Neural progenitor cell (in vitro differentiated cells): ENCODE measurements at regions not wholly inside any gene's neighbourhood (a gene's known extent, or its start where the extent isn't known, plus 50 kb on each side); places are given as distances from the start of the nearest gene placed in this dataset.

Source experiments
- DNase-seq: peaks from one replicate; pipeline ENCODE4 v3.0.0-alpha.2; 2016; ENCODE audit warnings: low spot score
- H2AFZ ChIP-seq: fragments of 200-600 bp; sonication (generic); replicated peaks from 2 replicates; pipeline ENCODE4 v1.6.1; 2016; ENCODE audit warnings: antibody characterized with exemption
- H3F3A ChIP-seq: fragments of 200-600 bp; sonication (generic); 2 replicates; pipeline ENCODE4 v1.6.1; 2016; ENCODE audit warnings: antibody characterized with exemption, low read depth
- H3K27ac ChIP-seq: fragments of 200-600 bp; sonication (generic); 2 replicates; pipeline ENCODE4 v1.5.1; 2016; ENCODE audit warnings: mild to moderate bottlenecking
- H3K27me3 ChIP-seq: fragments of 200-600 bp; sonication (generic); 2 replicates; pipeline ENCODE4 v1.6.1; 2016; ENCODE audit warnings: mild to moderate bottlenecking, moderate library complexity
- H3K36me3 ChIP-seq: fragments of 200-600 bp; sonication (generic); 2 replicates; pipeline ENCODE4 v1.5.1; 2016
- H3K4me1 ChIP-seq: fragments of 200-600 bp; sonication (generic); 2 replicates; pipeline ENCODE4 v1.6.1; 2016; ENCODE audit warnings: mixed run types
- H3K4me2 ChIP-seq: fragments of 200-600 bp; sonication (generic); 2 replicates; pipeline ENCODE4 v1.6.1; 2016
- H3K4me3 ChIP-seq: fragments of 200-600 bp; sonication (generic); 2 replicates; pipeline ENCODE4 v1.5.1; 2016
- H3K79me2 ChIP-seq: fragments of 200-600 bp; sonication (generic); 2 replicates; pipeline ENCODE4 v1.6.1; 2016; ENCODE audit warnings: low read depth
- H3K9ac ChIP-seq: fragments of 200-600 bp; sonication (generic); 2 replicates; pipeline ENCODE4 v1.6.1; 2016
- H3K9me3 ChIP-seq: fragments of 200-600 bp; sonication (generic); 2 replicates; pipeline ENCODE4 v1.5.1; 2016; ENCODE audit warnings: low read depth
- H4K20me1 ChIP-seq: fragments of 200-600 bp; sonication (generic); 2 replicates; pipeline ENCODE4 v1.6.1; 2016; ENCODE audit warnings: low read depth
- H3K27ac Mint-ChIP-seq: 3 replicates; pipeline ENCODE4 v1.8.0; 2021; ENCODE audit warnings: mixed read lengths
- H3K27me3 Mint-ChIP-seq: 2 replicates; pipeline ENCODE4 v1.8.0; 2022; ENCODE audit warnings: low read depth, mild to moderate bottlenecking, inconsistent platforms, moderate library complexity, mixed read lengths; ENCODE audit not compliant: insufficient read depth
- H3K36me3 Mint-ChIP-seq: 3 replicates; pipeline ENCODE4 v1.8.0; 2021; ENCODE audit warnings: mixed read lengths
- H3K4me1 Mint-ChIP-seq: 3 replicates; pipeline ENCODE4 v1.8.0; 2021; ENCODE audit warnings: mixed read lengths
- H3K4me3 Mint-ChIP-seq: 3 replicates; pipeline ENCODE4 v1.8.0; 2021; ENCODE audit warnings: mild to moderate bottlenecking, moderate library complexity, mixed read lengths
- H3K9me3 Mint-ChIP-seq: 3 replicates; pipeline ENCODE4 v1.8.0; 2020; ENCODE audit warnings: mixed read lengths
- EZH2 ChIP-seq: fragments of 200-600 bp; sonication (generic); IDR thresholded peaks from 2 replicates; pipeline ENCODE4 v1.6.1; 2017; ENCODE audit warnings: antibody characterized with exemption, mild to moderate bottlenecking, moderate library complexity
- EZH2phosphoT487 ChIP-seq: fragments of 200-600 bp; sonication (generic); IDR thresholded peaks from 2 replicates; pipeline ENCODE4 v1.6.1; 2017; ENCODE audit warnings: antibody characterized with exemption
- TF ChIP-seq, protein P1 (sequence below): fragments of 200-600 bp; sonication (generic); IDR thresholded peaks from 2 replicates; pipeline ENCODE4 v1.5.1; 2017; ENCODE audit warnings: antibody characterized with exemption, mild to moderate bottlenecking

- peaks cover 14% of the 10 kb centered on the region for H3K36me3 Mint-ChIP-seq
- no peak overlapping the region for H3K4me3 Mint-ChIP-seq
- Histone ChIP-seq H3K4me1 (no peaks in the 10 kb centered on the region), H3K9ac (no peak overlapping the region), H3K4me3 (no peak overlapping the region), H3F3A (no peaks in the 10 kb centered on the region), H2AFZ (no peak overlapping the region), H3K36me3 (no peaks in the 10 kb centered on the region), H3K4me2 (no peak overlapping the region), H3K79me2 (peaks cover 27% of the 10 kb centered on the region), H3K9me3 (no peaks in the 10 kb centered on the region), H3K27ac (no peak overlapping the region), H4K20me1 (no peaks in the 10 kb centered on the region), H3K27me3 (no peaks in the 10 kb centered on the region)
- no peak for DNase-seq
- peaks cover 2% of the 10 kb centered on the region for H3K27me3 Mint-ChIP-seq
- no peaks in the 10 kb centered on the region for H3K4me1 Mint-ChIP-seq
- H3K27ac Mint-ChIP-seq: no peak overlapping the region
- TF ChIP-seq, protein P1, sequence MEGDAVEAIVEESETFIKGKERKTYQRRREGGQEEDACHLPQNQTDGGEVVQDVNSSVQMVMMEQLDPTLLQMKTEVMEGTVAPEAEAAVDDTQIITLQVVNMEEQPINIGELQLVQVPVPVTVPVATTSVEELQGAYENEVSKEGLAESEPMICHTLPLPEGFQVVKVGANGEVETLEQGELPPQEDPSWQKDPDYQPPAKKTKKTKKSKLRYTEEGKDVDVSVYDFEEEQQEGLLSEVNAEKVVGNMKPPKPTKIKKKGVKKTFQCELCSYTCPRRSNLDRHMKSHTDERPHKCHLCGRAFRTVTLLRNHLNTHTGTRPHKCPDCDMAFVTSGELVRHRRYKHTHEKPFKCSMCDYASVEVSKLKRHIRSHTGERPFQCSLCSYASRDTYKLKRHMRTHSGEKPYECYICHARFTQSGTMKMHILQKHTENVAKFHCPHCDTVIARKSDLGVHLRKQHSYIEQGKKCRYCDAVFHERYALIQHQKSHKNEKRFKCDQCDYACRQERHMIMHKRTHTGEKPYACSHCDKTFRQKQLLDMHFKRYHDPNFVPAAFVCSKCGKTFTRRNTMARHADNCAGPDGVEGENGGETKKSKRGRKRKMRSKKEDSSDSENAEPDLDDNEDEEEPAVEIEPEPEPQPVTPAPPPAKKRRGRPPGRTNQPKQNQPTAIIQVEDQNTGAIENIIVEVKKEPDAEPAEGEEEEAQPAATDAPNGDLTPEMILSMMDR: no peak
- TF ChIP-seq EZH2phosphoT487: no peak
- no peak for TF ChIP-seq EZH2
- peaks cover 36% of the 10 kb centered on the region for H3K9me3 Mint-ChIP-seq
Measured at GRCh38 chr15:24879492-24879891, 75.3 kb upstream of the SNRPN start.

GRCh38 chr15:24880663-24881062 lies 74.1 kb upstream of the SNRPN start:
- Mint-ChIP-seq H3K27ac (no peak overlapping the region), H3K4me1 (no peaks in the 10 kb centered on the region), H3K27me3 (peaks cover 2% of the 10 kb centered on the region), H3K36me3 (peaks cover 12% of the 10 kb centered on the region), H3K9me3 (peaks cover 28% of the 10 kb centered on the region), H3K4me3 (no peak overlapping the region)
- Histone ChIP-seq H4K20me1 (no peaks in the 10 kb centered on the region), H3K27me3 (no peaks in the 10 kb centered on the region), H2AFZ (no peak overlapping the region), H3K27ac (no peak overlapping the region), H3F3A (no peaks in the 10 kb centered on the region), H3K4me2 (no peak overlapping the region), H3K9me3 (no peaks in the 10 kb centered on the region), H3K4me3 (no peak overlapping the region), H3K9ac (no peak overlapping the region), H3K36me3 (no peaks in the 10 kb centered on the region), H3K4me1 (no peaks in the 10 kb centered on the region), H3K79me2 (peaks cover 18% of the 10 kb centered on the region)
- TF ChIP-seq EZH2phosphoT487 (no peak), EZH2 (no peak)
- TF ChIP-seq, protein P1: no peak
- DNase-seq: no peak

DNA sequence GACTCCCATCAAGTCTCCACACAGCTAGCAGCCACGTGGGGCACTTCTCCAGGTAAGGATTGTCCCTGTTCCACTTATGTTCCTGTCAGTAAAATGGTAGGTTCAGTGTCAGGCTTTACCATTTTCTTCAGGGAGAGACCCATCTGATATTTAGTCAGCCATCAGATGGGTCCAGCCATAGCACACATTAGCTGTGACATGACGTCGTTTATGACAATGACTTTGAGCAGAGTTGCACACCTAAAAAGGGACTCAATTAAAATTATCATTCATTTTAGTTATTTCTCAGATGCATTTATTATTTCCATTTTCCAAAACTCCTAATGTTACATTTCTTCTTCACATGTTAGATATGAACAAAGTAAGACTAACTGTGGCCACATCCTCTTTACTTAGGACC lies 68.2 kb upstream of the SNRPN start:
- Histone ChIP-seq H3K9me3 (no peaks in the 10 kb centered on the region), H3K4me1 (no peaks in the 10 kb centered on the region), H2AFZ (no peak overlapping the region), H3K4me2 (no peak overlapping the region), H3K27me3 (no peaks in the 10 kb centered on the region), H3K36me3 (no peaks in the 10 kb centered on the region), H4K20me1 (no peaks in the 10 kb centered on the region), H3K4me3 (no peak overlapping the region), H3K79me2 (no peaks in the 10 kb centered on the region), H3K9ac (no peak overlapping the region), H3K27ac (no peak overlapping the region), H3F3A (no peaks in the 10 kb centered on the region)
- Mint-ChIP-seq H3K9me3 (peaks cover 19% of the 10 kb centered on the region), H3K4me1 (no peaks in the 10 kb centered on the region), H3K36me3 (peaks cover 3% of the 10 kb centered on the region), H3K27me3 (peaks cover 5% of the 10 kb centered on the region), H3K27ac (no peak overlapping the region), H3K4me3 (no peak overlapping the region)
- TF ChIP-seq EZH2: no peak
- TF ChIP-seq, protein P1: no peak
- TF ChIP-seq EZH2phosphoT487: no peak
- DNase-seq: no peak
